ENCODE measurements at regions not wholly inside any gene's neighbourhood (a gene's known extent, or its start where the extent isn't known, plus 50 kb on each side); places are given as distances from the start of the nearest gene placed in this dataset.

- no peak overlapping the region for H3K27ac ChIP-seq
- no peaks in the 10 kb centered on the region for H3K9me3 ChIP-seq (ENCODE audit: low read depth, low read length)
- no peak for TF ChIP-seq FOXP2 (optimal IDR thresholded peaks at IDR 0.05; ENCODE audit: control extremely low read depth, extremely low read length, insufficient read depth)
- no peak for TF ChIP-seq EZH2 (IDR thresholded peaks at IDR 0.05)
- no peak for TF ChIP-seq POLR2AphosphoS5 (IDR thresholded peaks at IDR 0.05; ENCODE audit: borderline replicate concordance, low read depth, low read length)
- H3K36me3 ChIP-seq (ENCODE audit: insufficient read depth, low read length): no peaks in the 10 kb centered on the region
- no peak for DNase-seq (ENCODE audit: low read depth, low spot score)
- H3K9ac ChIP-seq (ENCODE audit: insufficient read length): no peak overlapping the region
- H3K4me3 ChIP-seq: no peak overlapping the region
Measured at GRCh38 chr2:237201461-237202287, 116.0 kb downstream of the COPS8 start.

GRCh38 chr2:237202288-237203030, 116.8 kb downstream of the COPS8 start:
- no peak overlapping the region for H3K27ac ChIP-seq
- no peak overlapping the region for H3K9ac ChIP-seq (ENCODE audit: insufficient read length)
- TF ChIP-seq POLR2AphosphoS5 (IDR thresholded peaks at IDR 0.05; ENCODE audit: borderline replicate concordance, low read depth, low read length) (no peak), EZH2 (IDR thresholded peaks at IDR 0.05) (no peak), FOXP2 (optimal IDR thresholded peaks at IDR 0.05; ENCODE audit: control extremely low read depth, extremely low read length, insufficient read depth) (no peak)
- no peaks in the 10 kb centered on the region for H3K36me3 ChIP-seq (ENCODE audit: insufficient read depth, low read length)
- DNase-seq (ENCODE audit: low read depth, low spot score): no peak
- H3K4me3 ChIP-seq: no peak overlapping the region
- no peaks in the 10 kb centered on the region for H3K9me3 ChIP-seq (ENCODE audit: low read depth, low read length)

- peak overlapping the region; percentile 43 for H3K4me3 ChIP-seq
Measured at GRCh38 chr2:237205043-237205541, 119.4 kb downstream of the COPS8 start.

GRCh38 chr2:237205561-237205971, 119.9 kb downstream of the COPS8 start:
- peak overlapping the region; percentile 43 for H3K4me3 ChIP-seq
- no peak for DNase-seq (ENCODE audit: low read depth, low spot score)
- TF ChIP-seq EZH2 (IDR thresholded peaks at IDR 0.05) (no peak), POLR2AphosphoS5 (IDR thresholded peaks at IDR 0.05; ENCODE audit: borderline replicate concordance, low read depth, low read length) (peak; percentile 16; the same call in 1 of the 2 replicates)
- no peak overlapping the region for H3K9ac ChIP-seq (ENCODE audit: insufficient read length)
- H3K36me3 ChIP-seq (ENCODE audit: insufficient read depth, low read length): no peaks in the 10 kb centered on the region
- H3K9me3 ChIP-seq (ENCODE audit: low read depth, low read length): no peaks in the 10 kb centered on the region
- peak overlapping the region; percentile 82 for H3K27ac ChIP-seq

More at GRCh38 chr2:237205043-237205541, 119.4 kb downstream of the COPS8 start:
- Histone ChIP-seq H3K27ac (peak overlapping the region; percentile 82), H3K9me3 (ENCODE audit: low read depth, low read length) (no peaks in the 10 kb centered on the region), H3K9ac (ENCODE audit: insufficient read length) (no peak overlapping the region), H3K36me3 (ENCODE audit: insufficient read depth, low read length) (no peaks in the 10 kb centered on the region)
- no peak for TF ChIP-seq POLR2AphosphoS5 (IDR thresholded peaks at IDR 0.05; ENCODE audit: borderline replicate concordance, low read depth, low read length)
- no peak for TF ChIP-seq EZH2 (IDR thresholded peaks at IDR 0.05)
- peak; percentile 34 for TF ChIP-seq FOXP2 (optimal IDR thresholded peaks at IDR 0.05; ENCODE audit: control extremely low read depth, extremely low read length, insufficient read depth)
- no peak for DNase-seq (ENCODE audit: low read depth, low spot score)

GRCh38 chr2:237207646-237208045, 122.0 kb downstream of the COPS8 start:
- Histone ChIP-seq H3K9ac (ENCODE audit: insufficient read length) (no peak overlapping the region), H3K36me3 (ENCODE audit: insufficient read depth, low read length) (no peaks in the 10 kb centered on the region), H3K9me3 (ENCODE audit: low read depth, low read length) (no peaks in the 10 kb centered on the region), H3K27ac (peak overlapping the region; percentile 95), H3K4me3 (peak overlapping the region; percentile 63)
- DNase-seq (ENCODE audit: low read depth, low spot score): no peak
- TF ChIP-seq EZH2 (IDR thresholded peaks at IDR 0.05) (no peak), POLR2AphosphoS5 (IDR thresholded peaks at IDR 0.05; ENCODE audit: borderline replicate concordance, low read depth, low read length) (no peak), FOXP2 (optimal IDR thresholded peaks at IDR 0.05; ENCODE audit: control extremely low read depth, extremely low read length, insufficient read depth) (no peak)

GRCh38 chr2:237208373-237209260, 122.9 kb downstream of the COPS8 start:
- H3K4me3 ChIP-seq: peak overlapping the region; percentile 63
- peak overlapping the region; percentile 43 for H3K9ac ChIP-seq (ENCODE audit: insufficient read length)
- peak overlapping the region; percentile 95 for H3K27ac ChIP-seq
- no peaks in the 10 kb centered on the region for H3K36me3 ChIP-seq (ENCODE audit: insufficient read depth, low read length)
- TF ChIP-seq POLR2AphosphoS5 (IDR thresholded peaks at IDR 0.05; ENCODE audit: borderline replicate concordance, low read depth, low read length): no peak
- TF ChIP-seq EZH2 (IDR thresholded peaks at IDR 0.05): no peak
- TF ChIP-seq FOXP2 (optimal IDR thresholded peaks at IDR 0.05; ENCODE audit: control extremely low read depth, extremely low read length, insufficient read depth): peak; percentile 64
- DNase-seq (ENCODE audit: low read depth, low spot score): no peak
- H3K9me3 ChIP-seq (ENCODE audit: low read depth, low read length): no peaks in the 10 kb centered on the region

- DNase-seq (ENCODE audit: low read depth, low spot score): no peak
- H3K9me3 ChIP-seq (ENCODE audit: low read depth, low read length): no peaks in the 10 kb centered on the region
- H3K4me3 ChIP-seq: no peak overlapping the region
- peak overlapping the region; percentile 95; the same call in 1 of the 2 replicates for H3K27ac ChIP-seq
- TF ChIP-seq FOXP2 (optimal IDR thresholded peaks at IDR 0.05; ENCODE audit: control extremely low read depth, extremely low read length, insufficient read depth) (no peak), EZH2 (IDR thresholded peaks at IDR 0.05) (no peak), POLR2AphosphoS5 (IDR thresholded peaks at IDR 0.05; ENCODE audit: borderline replicate concordance, low read depth, low read length) (no peak)
- H3K9ac ChIP-seq (ENCODE audit: insufficient read length): no peak overlapping the region
- H3K36me3 ChIP-seq (ENCODE audit: insufficient read depth, low read length): no peaks in the 10 kb centered on the region
Measured at GRCh38 chr2:237209885-237210284, 124.2 kb downstream of the COPS8 start.

Data from SK-N-MC (cell line).